SK-N-SH (cell line): ENCODE measurements at regions not wholly inside any gene's neighbourhood (a gene's known extent, or its start where the extent isn't known, plus 50 kb on each side); places are given as distances from the start of the nearest gene placed in this dataset.

Source experiments
- CTCF ChIA-PET: fragments of 300-600, 350-600 bp; formaldehyde crosslinking; extraction: SDS; loops from one replicate; lab custom pipeline; 2021; lab: Yijun Ruan, JAX
- POLR2A ChIA-PET: fragments of 350-600 bp; sonication (Branson Sonifier 250); formaldehyde crosslinking; extraction: SDS; loops from one replicate; lab custom pipeline; 2020; ENCODE audit warnings: antibody characterized with exemption, inconsistent platforms; lab: Yijun Ruan, JAX
- DNase-seq: peaks from one replicate; pipeline ENCODE4 v3.0.0; 2012
- H2AFZ ChIP-seq: fragments of 200-600 bp; sonication (generic); 2 replicates; pipeline ENCODE4 v1.8.1; 2016; ENCODE audit warnings: antibody characterized with exemption, mild to moderate bottlenecking, low read depth
- H3F3A ChIP-seq: fragments of 200-600 bp; sonication (generic); replicated peaks from 2 replicates; pipeline ENCODE3; 2016; ENCODE audit warnings: antibody characterized with exemption, mild to moderate bottlenecking; ENCODE audit not compliant: insufficient read depth
- H3K27ac ChIP-seq, 2 experiments: fragments of 200-500 bp in 1 of 2; fragments of 200-600 bp in 1 of 2; sonication (Bioruptor generic) in 1 of 2; sonication (generic), shearing (Covaris generic) in 1 of 2; 2 replicates each; pipeline versions ENCODE4 v1.5.1 to v1.6.1; 2014 to 2016; ENCODE audit warnings: low read depth in 2 of 2, inconsistent platforms in 1 of 2, low read length in 1 of 2, mild to moderate bottlenecking in 1 of 2, mixed read lengths in 1 of 2
- H3K27me3 ChIP-seq: fragments of 200-600 bp; sonication (generic), shearing (Covaris generic); 2 replicates; pipeline ENCODE4 v1.6.1; 2016; ENCODE audit warnings: mixed run types; ENCODE audit not compliant: insufficient read depth
- H3K36me3 ChIP-seq, 2 experiments: fragments of 200-500 bp in 1 of 2; fragments of 200-600 bp in 1 of 2; sonication (Bioruptor generic) in 1 of 2; sonication (generic) in 1 of 2; replicated peaks in 1 of 2; 2 replicates each; pipeline versions ENCODE3 to v1.5.1; 2014 to 2016; ENCODE audit warnings: low read length in 1 of 2, mild to moderate bottlenecking in 1 of 2; ENCODE audit not compliant: insufficient read depth in 2 of 2, control insufficient read depth in 1 of 2
- H3K4me1 ChIP-seq, 2 experiments: fragments of 200-500 bp in 1 of 2; fragments of 200-600 bp in 1 of 2; sonication (Bioruptor generic) in 1 of 2; sonication (generic), shearing (Covaris generic) in 1 of 2; 2 replicates each; pipeline versions ENCODE4 v1.5.1 to v1.6.1; 2014 to 2016; ENCODE audit warnings: low read depth in 1 of 2, low read length in 1 of 2, mixed run types in 1 of 2; ENCODE audit not compliant: insufficient read depth in 2 of 2, control insufficient read depth in 1 of 2
- H3K4me2 ChIP-seq: fragments of 200-600 bp; sonication (generic), shearing (Covaris generic); 2 replicates; pipeline ENCODE4 v1.6.1; 2017; ENCODE audit warnings: mixed run types
- H3K4me3 ChIP-seq, 2 experiments: fragments of 200-500 bp in 1 of 2; fragments of 200-600 bp in 1 of 2; sonication (Bioruptor generic) in 1 of 2; sonication (generic), shearing (Covaris generic) in 1 of 2; 2 replicates each; pipeline versions ENCODE4 v1.5.1 to v1.8.1; 2014 to 2016; ENCODE audit warnings: low read depth in 2 of 2, inconsistent platforms in 1 of 2, low read length in 1 of 2, mild to moderate bottlenecking in 1 of 2, mixed read lengths in 1 of 2, moderate library complexity in 1 of 2
- H3K79me2 ChIP-seq: fragments of 200-600 bp; sonication (generic); 2 replicates; pipeline ENCODE4 v1.8.1; 2017; ENCODE audit warnings: mild to moderate bottlenecking; ENCODE audit not compliant: insufficient read depth
- H3K9ac ChIP-seq: fragments of 200-600 bp; sonication (generic); 2 replicates; pipeline ENCODE4 v1.6.1; 2017; ENCODE audit warnings: mixed run types
- H3K9me2 ChIP-seq: fragments of 200-600 bp; sonication (generic); 2 replicates; pipeline ENCODE4 v1.6.1; 2017; ENCODE audit warnings: mixed run types
- H3K9me3 ChIP-seq: fragments of 200-600 bp; sonication (generic); 2 replicates; pipeline ENCODE4 v1.6.1; 2017; ENCODE audit warnings: mixed run types, mild to moderate bottlenecking, moderate library complexity
- H4K20me1 ChIP-seq: fragments of 200-600 bp; sonication (generic); 2 replicates; pipeline ENCODE4 v1.6.1; 2017; ENCODE audit warnings: mild to moderate bottlenecking, mixed run types; ENCODE audit not compliant: insufficient read depth
- EZH2phosphoT487 ChIP-seq: fragments of 200-600 bp; sonication (generic); IDR thresholded peaks from 2 replicates; pipeline ENCODE4 v1.6.1; 2017; ENCODE audit warnings: low read depth, mixed run types, mild to moderate bottlenecking, antibody characterized with exemption, moderate library complexity, borderline replicate concordance
- JUND ChIP-seq: IDR thresholded peaks from 2 replicates; pipeline ENCODE4 v1.4.0; 2012
- MXI1 ChIP-seq: IDR thresholded peaks from 2 replicates; pipeline ENCODE4 v1.6.1; 2012; ENCODE audit warnings: mild to moderate bottlenecking, low read depth, low read length, improper control_type of control experiment
- PBX3 ChIP-seq: IDR thresholded peaks from 2 replicates; pipeline ENCODE4; 2012
- POLR2AphosphoS5 ChIP-seq: IDR thresholded peaks from 2 replicates; pipeline ENCODE4 v1.6.1; 2012; ENCODE audit warnings: low read depth, low read length
- RAD21 ChIP-seq: IDR thresholded peaks from 2 replicates; pipeline ENCODE4 v1.6.1; 2012; ENCODE audit warnings: mild to moderate bottlenecking, low read length
- RFX5 ChIP-seq: IDR thresholded peaks from 2 replicates; pipeline ENCODE4 v1.6.1; 2012; ENCODE audit warnings: mild to moderate bottlenecking, improper control_type of control experiment, low read length
- SIN3A ChIP-seq: IDR thresholded peaks from 2 replicates; pipeline ENCODE4 v1.6.1; 2012; ENCODE audit warnings: low read depth, mild to moderate bottlenecking, low read length, moderate library complexity, borderline replicate concordance
- TEAD4 ChIP-seq: IDR thresholded peaks from 2 replicates; pipeline ENCODE4 v1.4.0; 2012; ENCODE audit warnings: mild to moderate bottlenecking, borderline replicate concordance; ENCODE audit not compliant: insufficient read depth
- USF2 ChIP-seq: fragments of 150-350 bp; IDR thresholded peaks from 2 replicates; pipeline ENCODE4 v1.6.1; 2017; ENCODE audit warnings: antibody characterized with exemption, low read length, low read depth, borderline replicate concordance
- YY1 ChIP-seq: IDR thresholded peaks from 2 replicates; pipeline ENCODE4 v1.4.0; 2012; ENCODE audit warnings: low read depth, mild to moderate bottlenecking
- WGBS: methylation state at CpG from one replicate; pipeline ENCODE4 v1.1.6; 2017; ENCODE audit warnings: low lambda C conversion rate; 5-methylcytosine and 5-hydroxymethylcytosine counted together
- TF ChIP-seq, protein P1 (sequence below): IDR thresholded peaks from 2 replicates; pipeline ENCODE4 v1.6.1; 2012; ENCODE audit warnings: mild to moderate bottlenecking, low read depth, low read length, moderate library complexity
- TF ChIP-seq, protein P2 (sequence below): fragments of 150-350 bp; IDR thresholded peaks from 2 replicates; pipeline ENCODE4 v1.6.1; 2016; ENCODE audit warnings: mild to moderate bottlenecking, low read depth, low read length
- TF ChIP-seq, protein P3 (sequence below): IDR thresholded peaks from 2 replicates; pipeline ENCODE4 v1.4.0; 2012; ENCODE audit warnings: low read depth, borderline replicate concordance
- TF ChIP-seq, protein P4 (sequence below): IDR thresholded peaks from 2 replicates; pipeline ENCODE4 v1.4.0; 2012; ENCODE audit warnings: low read depth

- Histone ChIP-seq H3K4me3 (no peak overlapping the region), H3K9me2 (no peaks in the 10 kb centered on the region), H3K27ac (no peak overlapping the region), H3K79me2 (no peaks in the 10 kb centered on the region), H3K4me2 (no peak overlapping the region), H2AFZ (no peak overlapping the region), H3K27me3 (no peaks in the 10 kb centered on the region; the same call in 1 of the 2 replicates), H4K20me1 (no peaks in the 10 kb centered on the region), H3K4me1 (no peaks in the 10 kb centered on the region), H3K36me3 (no peaks in the 10 kb centered on the region), H3K9me3 (no peaks in the 10 kb centered on the region), H3K9ac (no peak overlapping the region), H3F3A (no peaks in the 10 kb centered on the region)
- no peak for TF ChIP-seq YY1
- TF ChIP-seq, protein P1, sequence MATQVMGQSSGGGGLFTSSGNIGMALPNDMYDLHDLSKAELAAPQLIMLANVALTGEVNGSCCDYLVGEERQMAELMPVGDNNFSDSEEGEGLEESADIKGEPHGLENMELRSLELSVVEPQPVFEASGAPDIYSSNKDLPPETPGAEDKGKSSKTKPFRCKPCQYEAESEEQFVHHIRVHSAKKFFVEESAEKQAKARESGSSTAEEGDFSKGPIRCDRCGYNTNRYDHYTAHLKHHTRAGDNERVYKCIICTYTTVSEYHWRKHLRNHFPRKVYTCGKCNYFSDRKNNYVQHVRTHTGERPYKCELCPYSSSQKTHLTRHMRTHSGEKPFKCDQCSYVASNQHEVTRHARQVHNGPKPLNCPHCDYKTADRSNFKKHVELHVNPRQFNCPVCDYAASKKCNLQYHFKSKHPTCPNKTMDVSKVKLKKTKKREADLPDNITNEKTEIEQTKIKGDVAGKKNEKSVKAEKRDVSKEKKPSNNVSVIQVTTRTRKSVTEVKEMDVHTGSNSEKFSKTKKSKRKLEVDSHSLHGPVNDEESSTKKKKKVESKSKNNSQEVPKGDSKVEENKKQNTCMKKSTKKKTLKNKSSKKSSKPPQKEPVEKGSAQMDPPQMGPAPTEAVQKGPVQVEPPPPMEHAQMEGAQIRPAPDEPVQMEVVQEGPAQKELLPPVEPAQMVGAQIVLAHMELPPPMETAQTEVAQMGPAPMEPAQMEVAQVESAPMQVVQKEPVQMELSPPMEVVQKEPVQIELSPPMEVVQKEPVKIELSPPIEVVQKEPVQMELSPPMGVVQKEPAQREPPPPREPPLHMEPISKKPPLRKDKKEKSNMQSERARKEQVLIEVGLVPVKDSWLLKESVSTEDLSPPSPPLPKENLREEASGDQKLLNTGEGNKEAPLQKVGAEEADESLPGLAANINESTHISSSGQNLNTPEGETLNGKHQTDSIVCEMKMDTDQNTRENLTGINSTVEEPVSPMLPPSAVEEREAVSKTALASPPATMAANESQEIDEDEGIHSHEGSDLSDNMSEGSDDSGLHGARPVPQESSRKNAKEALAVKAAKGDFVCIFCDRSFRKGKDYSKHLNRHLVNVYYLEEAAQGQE: no peak
- no peak for TF ChIP-seq SIN3A
- TF ChIP-seq RAD21: no peak
- TF ChIP-seq EZH2phosphoT487: no peak
- no peak for TF ChIP-seq POLR2AphosphoS5
- no peak for TF ChIP-seq JUND
- no peak for TF ChIP-seq TEAD4
- TF ChIP-seq PBX3: no peak
- TF ChIP-seq, protein P2, sequence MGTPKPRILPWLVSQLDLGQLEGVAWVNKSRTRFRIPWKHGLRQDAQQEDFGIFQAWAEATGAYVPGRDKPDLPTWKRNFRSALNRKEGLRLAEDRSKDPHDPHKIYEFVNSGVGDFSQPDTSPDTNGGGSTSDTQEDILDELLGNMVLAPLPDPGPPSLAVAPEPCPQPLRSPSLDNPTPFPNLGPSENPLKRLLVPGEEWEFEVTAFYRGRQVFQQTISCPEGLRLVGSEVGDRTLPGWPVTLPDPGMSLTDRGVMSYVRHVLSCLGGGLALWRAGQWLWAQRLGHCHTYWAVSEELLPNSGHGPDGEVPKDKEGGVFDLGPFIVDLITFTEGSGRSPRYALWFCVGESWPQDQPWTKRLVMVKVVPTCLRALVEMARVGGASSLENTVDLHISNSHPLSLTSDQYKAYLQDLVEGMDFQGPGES: no peak
- no peak for TF ChIP-seq MXI1
- no peak for TF ChIP-seq USF2
- no peak for TF ChIP-seq RFX5
- TF ChIP-seq, protein P3, sequence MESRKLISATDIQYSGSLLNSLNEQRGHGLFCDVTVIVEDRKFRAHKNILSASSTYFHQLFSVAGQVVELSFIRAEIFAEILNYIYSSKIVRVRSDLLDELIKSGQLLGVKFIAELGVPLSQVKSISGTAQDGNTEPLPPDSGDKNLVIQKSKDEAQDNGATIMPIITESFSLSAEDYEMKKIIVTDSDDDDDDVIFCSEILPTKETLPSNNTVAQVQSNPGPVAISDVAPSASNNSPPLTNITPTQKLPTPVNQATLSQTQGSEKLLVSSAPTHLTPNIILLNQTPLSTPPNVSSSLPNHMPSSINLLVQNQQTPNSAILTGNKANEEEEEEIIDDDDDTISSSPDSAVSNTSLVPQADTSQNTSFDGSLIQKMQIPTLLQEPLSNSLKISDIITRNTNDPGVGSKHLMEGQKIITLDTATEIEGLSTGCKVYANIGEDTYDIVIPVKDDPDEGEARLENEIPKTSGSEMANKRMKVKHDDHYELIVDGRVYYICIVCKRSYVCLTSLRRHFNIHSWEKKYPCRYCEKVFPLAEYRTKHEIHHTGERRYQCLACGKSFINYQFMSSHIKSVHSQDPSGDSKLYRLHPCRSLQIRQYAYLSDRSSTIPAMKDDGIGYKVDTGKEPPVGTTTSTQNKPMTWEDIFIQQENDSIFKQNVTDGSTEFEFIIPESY: no peak
- TF ChIP-seq, protein P4, sequence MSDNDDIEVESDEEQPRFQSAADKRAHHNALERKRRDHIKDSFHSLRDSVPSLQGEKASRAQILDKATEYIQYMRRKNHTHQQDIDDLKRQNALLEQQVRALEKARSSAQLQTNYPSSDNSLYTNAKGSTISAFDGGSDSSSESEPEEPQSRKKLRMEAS: no peak
- CTCF ChIA-PET: no interaction called here
- no peak for DNase-seq
- WGBS: 27% methylated on average over 2 of the region's 3 CpGs
- POLR2A ChIA-PET: no interaction called here
Observed at GRCh38 chr16:65463652-65464260, 341.9 kb upstream of the CDH11 start.
